IMR-90 (cell line): ENCODE measurements at regions not wholly inside any gene's neighbourhood (a gene's known extent, or its start where the extent isn't known, plus 50 kb on each side); places are given as distances from the start of the nearest gene placed in this dataset.

ENCODE experiments used
- ATAC-seq: fragments of 200-7000 bp; cut with Tn5 transposase; 2 replicates; pipeline ENCODE4 v1.9.1; 2020; ENCODE audit warnings: low read depth, mild to moderate bottlenecking, moderate library complexity
- BruUV-seq: library from RNA; stranded (reverse); fragments of 400-500 nt; replicated peaks from 2 replicates; lab custom pipeline; 2021; lab: Mats Ljungman, UMichigan
- CTCF ChIA-PET: fragments of 300-600 bp; formaldehyde crosslinking; extraction: SDS; loops from one replicate; lab custom pipeline; 2021; ENCODE audit warnings: antibody characterized with exemption; lab: Yijun Ruan, JAX
- POLR2A ChIA-PET: fragments of 300-600 bp; sonication (Branson Sonifier 250); formaldehyde crosslinking; loops from one replicate; lab custom pipeline; 2022; ENCODE audit warnings: antibody characterized with exemption; ENCODE audit not compliant: unreplicated experiment; lab: Charles Lee
- DNase-seq: peaks from one replicate; pipeline ENCODE4 v3.0.0; 2013
- H2AFZ ChIP-seq: replicated peaks from 2 replicates; pipeline ENCODE3; 2013; ENCODE audit warnings: low read length, mild to moderate bottlenecking; ENCODE audit not compliant: poor library complexity
- H2AK5ac ChIP-seq: 2 replicates; pipeline ENCODE4 v1.6.1; 2013; ENCODE audit warnings: low read depth, low read length, inconsistent platforms
- H2AK9ac ChIP-seq: replicated peaks from 2 replicates; pipeline ENCODE3; 2013; ENCODE audit warnings: mild to moderate bottlenecking, low read depth, low read length, moderate library complexity; ENCODE audit not compliant: poor library complexity
- H2BK120ac ChIP-seq: 2 replicates; pipeline ENCODE4 v1.6.1; 2013; ENCODE audit warnings: low read depth, low read length, inconsistent platforms
- H2BK15ac ChIP-seq: 3 replicates; pipeline ENCODE4 v1.6.1; 2013; ENCODE audit warnings: low read depth, low read length, inconsistent platforms
- H2BK20ac ChIP-seq: 2 replicates; pipeline ENCODE4 v1.6.1; 2013; ENCODE audit warnings: low read depth, mild to moderate bottlenecking, inconsistent platforms, low read length, moderate library complexity
- H2BK5ac ChIP-seq: 2 replicates; pipeline ENCODE4 v1.6.1; 2013; ENCODE audit warnings: mild to moderate bottlenecking, low read depth, low read length, inconsistent platforms; ENCODE audit not compliant: poor library complexity, severe bottlenecking
- H3K14ac ChIP-seq: replicated peaks from 2 replicates; pipeline ENCODE4 v1.6.1; 2013; ENCODE audit warnings: low read depth, low read length, inconsistent platforms
- H3K18ac ChIP-seq: 2 replicates; pipeline ENCODE4 v1.6.1; 2013; ENCODE audit warnings: low read depth, low read length, control low read depth
- H3K23ac ChIP-seq: 2 replicates; pipeline ENCODE4 v1.6.1; 2013; ENCODE audit warnings: low read depth, low read length, inconsistent platforms
- H3K27ac ChIP-seq: 2 replicates; pipeline ENCODE4 v1.5.1; 2013; ENCODE audit warnings: mild to moderate bottlenecking, control low read depth, low read length; ENCODE audit not compliant: insufficient read depth
- H3K27me3 ChIP-seq: 2 replicates; pipeline ENCODE4 v1.6.1; 2013; ENCODE audit warnings: low read length; ENCODE audit not compliant: control insufficient read depth, insufficient read depth
- H3K36me3 ChIP-seq: 2 replicates; pipeline ENCODE4 v1.6.1; 2013; ENCODE audit warnings: low read length, mixed read lengths; ENCODE audit not compliant: control insufficient read depth, insufficient read depth
- H3K4ac ChIP-seq: 2 replicates; pipeline ENCODE4 v1.6.1; 2013; ENCODE audit warnings: low read depth, low read length, inconsistent platforms
- H3K4me1 ChIP-seq: 2 replicates; pipeline ENCODE4 v1.6.1; 2013; ENCODE audit warnings: low read length, mixed read lengths; ENCODE audit not compliant: control insufficient read depth, insufficient read depth
- H3K4me2 ChIP-seq: 2 replicates; pipeline ENCODE4 v1.6.1; 2013; ENCODE audit warnings: low read depth, mild to moderate bottlenecking, control low read depth, low read length, moderate library complexity
- H3K4me3 ChIP-seq: 2 replicates; pipeline ENCODE4 v1.5.1; 2013; ENCODE audit warnings: low read depth, mild to moderate bottlenecking, control low read depth, low read length, moderate library complexity; ENCODE audit not compliant: insufficient read depth
- H3K56ac ChIP-seq: 2 replicates; pipeline ENCODE4 v1.6.1; 2013; ENCODE audit warnings: low read length, inconsistent platforms; ENCODE audit not compliant: insufficient read depth; ENCODE audit errors: extremely low read depth
- H3K79me1 ChIP-seq, 2 experiments: 2 replicates each; pipeline ENCODE4 v1.6.1; 2013; ENCODE audit warnings: low read length in 2 of 2, inconsistent platforms in 1 of 2, low read depth in 1 of 2
- H3K9ac ChIP-seq: 2 replicates; pipeline ENCODE4 v1.6.1; 2013; ENCODE audit warnings: low read depth, low read length, control low read depth
- H3K9me1 ChIP-seq: 2 replicates; pipeline ENCODE4 v1.6.1; 2013; ENCODE audit warnings: low read length, inconsistent platforms; ENCODE audit not compliant: insufficient read depth
- H3K9me3 ChIP-seq: 2 replicates; pipeline ENCODE4 v1.6.1; 2013; ENCODE audit warnings: low read length; ENCODE audit not compliant: control insufficient read depth, insufficient read depth
- H4K20me1 ChIP-seq: 2 replicates; pipeline ENCODE4 v1.6.1; 2013; ENCODE audit warnings: low read length, inconsistent platforms; ENCODE audit not compliant: insufficient read depth
- H4K5ac ChIP-seq: 2 replicates; pipeline ENCODE4 v1.6.1; 2013; ENCODE audit warnings: mild to moderate bottlenecking, low read depth, low read length, control low read depth
- H4K8ac ChIP-seq, 2 experiments: 2 replicates each; pipeline ENCODE4 v1.6.1; 2013; ENCODE audit warnings: low read depth in 2 of 2, low read length in 2 of 2, control low read depth in 1 of 2, inconsistent platforms in 1 of 2
- H4K91ac ChIP-seq: 2 replicates; pipeline ENCODE4 v1.6.1; 2013; ENCODE audit warnings: low read depth, low read length, inconsistent platforms; ENCODE audit not compliant: insufficient read depth
- BHLHE40 ChIP-seq: fragments of 150-350 bp; IDR thresholded peaks from 2 replicates; pipeline ENCODE4 v1.6.1; 2016; ENCODE audit warnings: mild to moderate bottlenecking, low read depth, low read length
- CEBPB ChIP-seq: IDR thresholded peaks from 2 replicates; pipeline ENCODE4 v1.6.1; 2012; ENCODE audit warnings: low read depth, low read length, improper control_type of control experiment
- CHD1 ChIP-seq: IDR thresholded peaks from 2 replicates; pipeline ENCODE4 v1.6.1; 2012; ENCODE audit warnings: low read depth, low read length, improper control_type of control experiment
- FOS ChIP-seq: fragments of 150-350 bp; IDR thresholded peaks from 2 replicates; pipeline ENCODE4 v1.6.1; 2016; ENCODE audit warnings: low read depth, low read length
- MAFK ChIP-seq: IDR thresholded peaks from 2 replicates; pipeline ENCODE4 v1.6.1; 2012; ENCODE audit warnings: low read depth, low read length, improper control_type of control experiment
- MAZ ChIP-seq: IDR thresholded peaks from 2 replicates; pipeline ENCODE4 v1.6.1; 2012; ENCODE audit warnings: low read depth, mild to moderate bottlenecking, low read length, improper control_type of control experiment, moderate library complexity, borderline replicate concordance
- MXI1 ChIP-seq: IDR thresholded peaks from 2 replicates; pipeline ENCODE4 v1.6.1; 2012; ENCODE audit warnings: low read depth, mild to moderate bottlenecking, low read length, moderate library complexity, borderline replicate concordance
- NFE2L2 ChIP-seq: fragments of 150-350 bp; IDR thresholded peaks from 2 replicates; pipeline ENCODE4 v1.6.1; 2016; ENCODE audit warnings: low read depth, mild to moderate bottlenecking, low read length
- POLR2A ChIP-seq: IDR thresholded peaks from 2 replicates; pipeline ENCODE4 v1.6.1; 2012; ENCODE audit warnings: mild to moderate bottlenecking, low read depth, low read length
- RAD21 ChIP-seq: IDR thresholded peaks from 2 replicates; pipeline ENCODE4 v1.6.1; 2012; ENCODE audit warnings: low read length, improper control_type of control experiment
- RCOR1 ChIP-seq: IDR thresholded peaks from 2 replicates; pipeline ENCODE4 v1.6.1; 2012; ENCODE audit warnings: mild to moderate bottlenecking, low read length, improper control_type of control experiment; ENCODE audit not compliant: insufficient replicate concordance
- RFX5 ChIP-seq: IDR thresholded peaks from 2 replicates; pipeline ENCODE4 v1.8.0; 2012; ENCODE audit warnings: low read depth, mild to moderate bottlenecking, low read length, moderate library complexity
- SMC3 ChIP-seq: fragments of 150-350 bp; IDR thresholded peaks from 2 replicates; pipeline ENCODE4 v1.6.1; 2016; ENCODE audit warnings: low read depth, mild to moderate bottlenecking, antibody characterized with exemption, low read length, moderate library complexity
- WGBS, 2 experiments: methylation state at CpG; one replicate each; pipeline versions ENCODE4 v1.1.5 to v1.1.7; 2013; ENCODE audit warnings: missing lambda C conversion rate in 2 of 2; ENCODE audit not compliant: insufficient read length in 1 of 2; ENCODE audit errors: extremely low coverage in 2 of 2; 5-methylcytosine and 5-hydroxymethylcytosine counted together
- dilution Hi-C: fragments of 300-500 bp; cut with HindIII; formaldehyde crosslinking; loops from one replicate; pipeline ENCODE4 v1.14.3; 2018; ENCODE audit warnings: low sequenced_read_pairs; ENCODE audit not compliant: unreplicated experiment
- in situ Hi-C: fragments of 300-500 bp; cut with MboI; formaldehyde crosslinking; loops from 3 replicates; pipeline ENCODE4 v1.14.3; 2019; ENCODE audit warnings: low sequenced_read_pairs, inconsistent platforms, mixed read lengths
- intact Hi-C: fragments of 100-400 bp; cut with micrococcal nuclease; formaldehyde crosslinking; loops from 2 replicates; pipeline ENCODE4 v1.10.0; 2022
- TF ChIP-seq, protein P1 (sequence below): fragments of 150-350 bp; IDR thresholded peaks from 2 replicates; pipeline ENCODE4 v1.6.1; 2016; ENCODE audit warnings: low read depth, mild to moderate bottlenecking, low read length, moderate library complexity, borderline replicate concordance
- TF ChIP-seq, protein P2 (sequence below): fragments of 150-350 bp; IDR thresholded peaks from 2 replicates; pipeline ENCODE4 v1.6.1; 2017; ENCODE audit warnings: mild to moderate bottlenecking, antibody characterized with exemption, low read length, low read depth
- TF ChIP-seq, protein P3 (sequence below): conservative IDR thresholded peaks from 2 replicates; pipeline ENCODE4 v1.5.1; 2012; ENCODE audit warnings: mild to moderate bottlenecking, low read depth, low read length, improper control_type of control experiment

DNA sequence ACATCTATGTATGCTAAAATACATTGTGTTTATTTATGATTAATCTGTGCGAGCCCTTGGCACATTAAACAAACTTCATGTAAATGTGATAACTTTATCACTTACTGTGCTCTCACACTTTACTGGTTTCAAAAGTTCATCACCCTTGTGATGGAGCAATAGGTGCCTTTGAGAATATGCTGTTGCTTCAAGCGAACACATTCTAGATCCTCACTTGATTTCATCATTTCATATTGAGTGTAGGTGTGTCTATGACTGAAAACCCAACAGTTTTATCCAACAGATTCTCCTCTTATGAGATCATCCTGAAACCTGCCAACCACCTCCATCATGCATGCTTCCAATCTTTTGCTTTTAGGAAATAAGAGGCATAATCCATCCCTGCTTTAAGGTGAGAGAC lies 854.4 kb downstream of the TMEM121 start:
- H2AK9ac ChIP-seq, result no peak overlapping the region
- H3K56ac ChIP-seq, result no peak overlapping the region
- H4K20me1 ChIP-seq, result no peaks in the 10 kb centered on the region
- H3K4me2 ChIP-seq, result no peak overlapping the region
- no peaks in the 10 kb centered on the region for H3K4me1 ChIP-seq
- no peak for TF ChIP-seq RAD21
- no peak for TF ChIP-seq RFX5
- TF ChIP-seq NFE2L2, result no peak
- no peak for TF ChIP-seq BHLHE40
- TF ChIP-seq MAFK, result no peak
- TF ChIP-seq FOS, result no peak
- no peak for TF ChIP-seq CEBPB
- no peak for TF ChIP-seq MAZ
- TF ChIP-seq, protein P1, sequence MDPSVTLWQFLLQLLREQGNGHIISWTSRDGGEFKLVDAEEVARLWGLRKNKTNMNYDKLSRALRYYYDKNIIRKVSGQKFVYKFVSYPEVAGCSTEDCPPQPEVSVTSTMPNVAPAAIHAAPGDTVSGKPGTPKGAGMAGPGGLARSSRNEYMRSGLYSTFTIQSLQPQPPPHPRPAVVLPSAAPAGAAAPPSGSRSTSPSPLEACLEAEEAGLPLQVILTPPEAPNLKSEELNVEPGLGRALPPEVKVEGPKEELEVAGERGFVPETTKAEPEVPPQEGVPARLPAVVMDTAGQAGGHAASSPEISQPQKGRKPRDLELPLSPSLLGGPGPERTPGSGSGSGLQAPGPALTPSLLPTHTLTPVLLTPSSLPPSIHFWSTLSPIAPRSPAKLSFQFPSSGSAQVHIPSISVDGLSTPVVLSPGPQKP, result no peak
- TF ChIP-seq POLR2A, result no peak
- TF ChIP-seq SMC3, result no peak
- TF ChIP-seq CHD1, result no peak
- TF ChIP-seq, protein P2, sequence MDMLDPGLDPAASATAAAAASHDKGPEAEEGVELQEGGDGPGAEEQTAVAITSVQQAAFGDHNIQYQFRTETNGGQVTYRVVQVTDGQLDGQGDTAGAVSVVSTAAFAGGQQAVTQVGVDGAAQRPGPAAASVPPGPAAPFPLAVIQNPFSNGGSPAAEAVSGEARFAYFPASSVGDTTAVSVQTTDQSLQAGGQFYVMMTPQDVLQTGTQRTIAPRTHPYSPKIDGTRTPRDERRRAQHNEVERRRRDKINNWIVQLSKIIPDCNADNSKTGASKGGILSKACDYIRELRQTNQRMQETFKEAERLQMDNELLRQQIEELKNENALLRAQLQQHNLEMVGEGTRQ, result no peak
- TF ChIP-seq, protein P3, sequence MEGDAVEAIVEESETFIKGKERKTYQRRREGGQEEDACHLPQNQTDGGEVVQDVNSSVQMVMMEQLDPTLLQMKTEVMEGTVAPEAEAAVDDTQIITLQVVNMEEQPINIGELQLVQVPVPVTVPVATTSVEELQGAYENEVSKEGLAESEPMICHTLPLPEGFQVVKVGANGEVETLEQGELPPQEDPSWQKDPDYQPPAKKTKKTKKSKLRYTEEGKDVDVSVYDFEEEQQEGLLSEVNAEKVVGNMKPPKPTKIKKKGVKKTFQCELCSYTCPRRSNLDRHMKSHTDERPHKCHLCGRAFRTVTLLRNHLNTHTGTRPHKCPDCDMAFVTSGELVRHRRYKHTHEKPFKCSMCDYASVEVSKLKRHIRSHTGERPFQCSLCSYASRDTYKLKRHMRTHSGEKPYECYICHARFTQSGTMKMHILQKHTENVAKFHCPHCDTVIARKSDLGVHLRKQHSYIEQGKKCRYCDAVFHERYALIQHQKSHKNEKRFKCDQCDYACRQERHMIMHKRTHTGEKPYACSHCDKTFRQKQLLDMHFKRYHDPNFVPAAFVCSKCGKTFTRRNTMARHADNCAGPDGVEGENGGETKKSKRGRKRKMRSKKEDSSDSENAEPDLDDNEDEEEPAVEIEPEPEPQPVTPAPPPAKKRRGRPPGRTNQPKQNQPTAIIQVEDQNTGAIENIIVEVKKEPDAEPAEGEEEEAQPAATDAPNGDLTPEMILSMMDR, result no peak
- no peak for TF ChIP-seq RCOR1
- TF ChIP-seq MXI1, result no peak
- H3K14ac ChIP-seq, result no peak overlapping the region
- no peak overlapping the region for H3K27ac ChIP-seq
- in situ Hi-C loops, result no loop called here
- DNase-seq, result no peak
- ChIA-PET CTCF (no interaction called here), POLR2A (no interaction called here)
- no TSS peak for BruUV-seq
- H2AFZ ChIP-seq, result no peak overlapping the region
- H2BK5ac ChIP-seq, result no peak overlapping the region
- H2BK20ac ChIP-seq, result no peak overlapping the region
- peaks cover 19% of the 10 kb centered on the region for H3K9me3 ChIP-seq
- no CpG with 5 or more reads among the region's 2 CpGs for WGBS, 2 experiments
- intact Hi-C loops, result no loop called here
- ATAC-seq, result no peak
- no peak overlapping the region for H3K23ac ChIP-seq
- H3K27me3 ChIP-seq, result no peaks in the 10 kb centered on the region
- no peaks in the 10 kb centered on the region for H3K9me1 ChIP-seq
- no peak overlapping the region for H3K4ac ChIP-seq
- no peak overlapping the region for H4K8ac ChIP-seq
- H4K91ac ChIP-seq, result no peak overlapping the region
- H3K79me1 ChIP-seq, result no peaks in the 10 kb centered on the region
- dilution Hi-C loops, result no loop called here
- H3K36me3 ChIP-seq, result no peaks in the 10 kb centered on the region
- no peak overlapping the region for H4K5ac ChIP-seq
- H2BK15ac ChIP-seq, result no peak overlapping the region
- no peak overlapping the region for H3K4me3 ChIP-seq
- no peak overlapping the region for H3K18ac ChIP-seq
- H3K9ac ChIP-seq, result no peak overlapping the region
- H2AK5ac ChIP-seq, result no peak overlapping the region
- H2BK120ac ChIP-seq, result no peak overlapping the region
